ENCODE measurements at regions not wholly inside any gene's neighbourhood (a gene's known extent, or its start where the extent isn't known, plus 50 kb on each side); places are given as distances from the start of the nearest gene placed in this dataset.
"Not testable (repeated sequence)": the region's sequence is repeated elsewhere in the genome, so short reads cannot be mapped to it uniquely, and the experiment has no call there.

- DNase-seq = no peak
- Histone ChIP-seq H3K9me3 (no peaks in the 10 kb centered on the region), H3K4me1 (ENCODE audit: insufficient read depth) (no peaks in the 10 kb centered on the region), H3K36me3 (no peaks in the 10 kb centered on the region), H3K27me3 (no peaks in the 10 kb centered on the region), H3K27ac (no peak overlapping the region), H3K4me3 (no peak overlapping the region)
- TF ChIP-seq CTCF (IDR thresholded peaks at IDR 0.05) (no peak), POLR2A (IDR thresholded peaks at IDR 0.05) (no peak), EP300 (IDR thresholded peaks at IDR 0.05) (no peak)
- WGBS, 3 donors = 10% methylated on average over 2 of the region's 2 CpGs
- intact Hi-C loops (cut with DNase I) = no loop called here
Measured at GRCh38 chr16:61435346-61435745, 600.9 kb downstream of the CDH8 start.

GRCh38 chr16:61432421-61432820, 603.8 kb downstream of the CDH8 start:
- Histone ChIP-seq H3K36me3 (no peaks in the 10 kb centered on the region), H3K27ac (no peak overlapping the region), H3K4me1 (ENCODE audit: insufficient read depth) (no peaks in the 10 kb centered on the region), H3K27me3 (no peaks in the 10 kb centered on the region), H3K4me3 (no peak overlapping the region), H3K9me3 (no peaks in the 10 kb centered on the region)
- no peak for DNase-seq
- intact Hi-C loops (cut with DNase I) = no loop called here
- TF ChIP-seq EP300 (IDR thresholded peaks at IDR 0.05) = no peak
- TF ChIP-seq CTCF (IDR thresholded peaks at IDR 0.05) = no peak
- TF ChIP-seq POLR2A (IDR thresholded peaks at IDR 0.05) = no peak
- WGBS, 3 donors = 55 to 65% (median 57%) methylated on average over 4 of the region's 4 CpGs

- Histone ChIP-seq H3K27me3 (no peaks in the 10 kb centered on the region), H3K27ac (no peak overlapping the region), H3K4me3 (no peak overlapping the region), H3K36me3 (no peaks in the 10 kb centered on the region), H3K4me1 (ENCODE audit: insufficient read depth) (no peaks in the 10 kb centered on the region), H3K9me3 (no peaks in the 10 kb centered on the region)
- WGBS, 3 donors = 89 to 90% (median 90%) methylated on average over 4 of the region's 4 CpGs
- intact Hi-C loops (cut with DNase I) = no loop called here
- DNase-seq = no peak
- TF ChIP-seq EP300 (IDR thresholded peaks at IDR 0.05) (no peak), POLR2A (IDR thresholded peaks at IDR 0.05) (no peak), CTCF (IDR thresholded peaks at IDR 0.05) (no peak)
Measured at GRCh38 chr16:61421111-61421510, 615.1 kb downstream of the CDH8 start.

- Histone ChIP-seq H3K4me3 (no peak overlapping the region), H3K27me3 (no peaks in the 10 kb centered on the region), H3K36me3 (no peaks in the 10 kb centered on the region), H3K9me3 (no peaks in the 10 kb centered on the region), H3K4me1 (ENCODE audit: insufficient read depth) (no peaks in the 10 kb centered on the region), H3K27ac (no peak overlapping the region)
- no peak for TF ChIP-seq POLR2A (IDR thresholded peaks at IDR 0.05)
- no peak for TF ChIP-seq CTCF (IDR thresholded peaks at IDR 0.05)
- no peak for TF ChIP-seq EP300 (IDR thresholded peaks at IDR 0.05)
- no peak for DNase-seq
- 61 to 69% (median 63%) methylated on average over 2 of the region's 2 CpGs for WGBS, 3 donors
- intact Hi-C loops (cut with DNase I) = no loop called here
Measured at GRCh38 chr16:61419791-61420190, 616.4 kb downstream of the CDH8 start.

- H3K4me1 ChIP-seq (ENCODE audit: insufficient read depth); H3K9me3 ChIP-seq; H3K4me3 ChIP-seq; intact Hi-C loops (cut with DNase I); H3K27me3 ChIP-seq; H3K36me3 ChIP-seq; DNase-seq; H3K27ac ChIP-seq: not testable (repeated sequence)
Measured at GRCh38 chr16:61418802-61419201, 617.4 kb downstream of the CDH8 start.

Data from ovary (tissue), 7 donors.